Coronary artery (tissue), 2 donors: ENCODE measurements at regions not wholly inside any gene's neighbourhood (a gene's known extent, or its start where the extent isn't known, plus 50 kb on each side); places are given as distances from the start of the nearest gene placed in this dataset.

Source experiments
- DNase-seq: peaks from one replicate; pipeline ENCODE4 v3.0.0-alpha.2; 2017; ENCODE audit warnings: low spot score
- H3K27ac ChIP-seq, 2 donors: fragments of 200-600 bp; sonication (generic); one replicate each; pipeline ENCODE4 v1.5.1; 2016 to 2019
- H3K4me3 ChIP-seq: fragments of 200-600 bp; sonication (generic); 2 replicates; pipeline ENCODE4 v1.5.1; 2016; ENCODE audit warnings: mild to moderate bottlenecking, moderate library complexity
- TF ChIP-seq, protein P1 (sequence below): fragments of 200-600 bp; sonication (generic); IDR thresholded peaks from one replicate; pipeline ENCODE4 v1.5.1; 2019; ENCODE audit warnings: antibody characterized with exemption

DNA sequence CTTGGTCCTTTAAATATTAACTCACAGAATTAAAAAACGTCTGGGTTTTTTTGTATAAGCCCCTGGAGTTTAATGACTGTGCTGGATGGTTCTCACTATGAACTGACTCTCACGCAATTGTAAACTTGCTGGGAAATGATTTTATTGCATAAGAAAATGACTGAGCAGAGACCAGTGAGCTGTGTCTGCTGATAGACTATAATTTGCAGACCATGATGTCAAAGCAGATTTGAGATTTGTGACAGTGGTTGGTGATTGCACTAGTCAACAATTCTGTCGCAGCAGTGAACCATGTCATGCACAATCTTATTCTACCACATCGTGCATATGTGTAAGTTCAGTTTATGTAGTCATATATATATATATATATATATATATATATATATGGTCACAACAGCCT, 85.7 kb upstream of the C9orf72 start:
- Histone ChIP-seq H3K4me3 (no peak overlapping the region), H3K27ac (no peak overlapping the region)
- TF ChIP-seq, protein P1, sequence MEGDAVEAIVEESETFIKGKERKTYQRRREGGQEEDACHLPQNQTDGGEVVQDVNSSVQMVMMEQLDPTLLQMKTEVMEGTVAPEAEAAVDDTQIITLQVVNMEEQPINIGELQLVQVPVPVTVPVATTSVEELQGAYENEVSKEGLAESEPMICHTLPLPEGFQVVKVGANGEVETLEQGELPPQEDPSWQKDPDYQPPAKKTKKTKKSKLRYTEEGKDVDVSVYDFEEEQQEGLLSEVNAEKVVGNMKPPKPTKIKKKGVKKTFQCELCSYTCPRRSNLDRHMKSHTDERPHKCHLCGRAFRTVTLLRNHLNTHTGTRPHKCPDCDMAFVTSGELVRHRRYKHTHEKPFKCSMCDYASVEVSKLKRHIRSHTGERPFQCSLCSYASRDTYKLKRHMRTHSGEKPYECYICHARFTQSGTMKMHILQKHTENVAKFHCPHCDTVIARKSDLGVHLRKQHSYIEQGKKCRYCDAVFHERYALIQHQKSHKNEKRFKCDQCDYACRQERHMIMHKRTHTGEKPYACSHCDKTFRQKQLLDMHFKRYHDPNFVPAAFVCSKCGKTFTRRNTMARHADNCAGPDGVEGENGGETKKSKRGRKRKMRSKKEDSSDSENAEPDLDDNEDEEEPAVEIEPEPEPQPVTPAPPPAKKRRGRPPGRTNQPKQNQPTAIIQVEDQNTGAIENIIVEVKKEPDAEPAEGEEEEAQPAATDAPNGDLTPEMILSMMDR = no peak
- DNase-seq = no peak

DNA sequence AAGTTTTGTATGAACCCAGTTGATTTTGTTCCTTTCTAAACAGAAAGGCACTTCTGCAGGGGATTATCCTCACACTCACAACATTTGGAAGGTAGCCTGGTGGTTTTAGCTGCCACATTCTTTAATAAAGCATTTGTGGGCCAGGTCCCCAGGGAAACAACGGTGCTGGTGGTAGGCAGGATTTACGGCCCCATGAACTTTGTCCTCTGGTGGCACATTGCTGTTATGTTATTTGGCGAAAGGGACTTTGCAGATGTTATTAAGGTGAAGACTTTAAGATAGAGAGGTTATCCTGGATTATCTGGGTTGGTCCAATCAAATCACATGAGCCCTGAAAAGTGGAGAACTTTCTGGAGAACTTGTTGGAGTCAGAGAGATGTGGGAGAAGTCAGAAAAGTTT, 86.3 kb upstream of the C9orf72 start:
- no peak overlapping the region for H3K27ac ChIP-seq
- no peak for DNase-seq
- no peak overlapping the region for H3K4me3 ChIP-seq
- TF ChIP-seq, protein P1 = no peak

DNA sequence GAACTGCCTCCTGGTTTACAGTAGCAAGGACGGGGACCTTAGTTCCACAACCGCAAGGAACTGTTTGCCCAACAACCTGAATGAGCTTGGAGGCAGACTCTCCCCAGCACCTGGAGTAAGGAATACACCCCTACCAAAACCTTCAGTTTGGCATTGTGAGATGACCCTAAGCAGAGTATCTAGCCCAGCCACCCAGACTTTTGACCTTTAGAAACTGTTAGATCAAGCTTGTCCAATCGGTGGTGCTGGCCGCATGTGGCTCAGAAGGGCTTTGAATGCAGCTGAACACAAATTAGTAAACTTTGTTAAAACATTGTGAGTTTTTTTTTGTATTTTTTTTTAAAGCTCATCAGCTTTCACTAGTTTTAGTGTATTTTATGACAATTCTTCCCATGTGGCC, 86.9 kb upstream of the C9orf72 start:
- TF ChIP-seq, protein P1 = no peak
- Histone ChIP-seq H3K4me3 (no peak overlapping the region), H3K27ac (no peak overlapping the region)
- DNase-seq = no peak

DNA sequence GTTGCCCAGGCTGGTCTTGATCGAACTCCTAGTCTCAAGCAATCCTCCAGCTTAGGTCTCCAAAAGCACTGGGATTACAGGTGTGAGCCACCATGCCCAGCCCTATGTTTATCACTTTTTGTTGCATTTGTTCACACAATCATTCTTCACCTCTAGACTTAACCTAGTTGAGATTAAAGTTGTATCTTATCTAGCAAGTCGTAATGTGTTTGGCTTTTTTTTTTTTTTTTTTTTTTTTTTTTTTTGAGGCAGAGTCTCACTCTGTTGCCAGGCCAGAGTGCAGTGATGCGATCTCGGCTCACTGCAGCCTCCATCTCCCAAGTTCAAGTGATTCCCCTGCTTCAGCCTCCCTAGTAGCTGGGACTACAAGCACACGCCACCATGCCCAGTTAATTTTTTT, 90.2 kb upstream of the C9orf72 start:
- Histone ChIP-seq H3K27ac (no peak overlapping the region), H3K4me3 (no peak overlapping the region)
- DNase-seq = no peak
- TF ChIP-seq, protein P1 = no peak

DNA sequence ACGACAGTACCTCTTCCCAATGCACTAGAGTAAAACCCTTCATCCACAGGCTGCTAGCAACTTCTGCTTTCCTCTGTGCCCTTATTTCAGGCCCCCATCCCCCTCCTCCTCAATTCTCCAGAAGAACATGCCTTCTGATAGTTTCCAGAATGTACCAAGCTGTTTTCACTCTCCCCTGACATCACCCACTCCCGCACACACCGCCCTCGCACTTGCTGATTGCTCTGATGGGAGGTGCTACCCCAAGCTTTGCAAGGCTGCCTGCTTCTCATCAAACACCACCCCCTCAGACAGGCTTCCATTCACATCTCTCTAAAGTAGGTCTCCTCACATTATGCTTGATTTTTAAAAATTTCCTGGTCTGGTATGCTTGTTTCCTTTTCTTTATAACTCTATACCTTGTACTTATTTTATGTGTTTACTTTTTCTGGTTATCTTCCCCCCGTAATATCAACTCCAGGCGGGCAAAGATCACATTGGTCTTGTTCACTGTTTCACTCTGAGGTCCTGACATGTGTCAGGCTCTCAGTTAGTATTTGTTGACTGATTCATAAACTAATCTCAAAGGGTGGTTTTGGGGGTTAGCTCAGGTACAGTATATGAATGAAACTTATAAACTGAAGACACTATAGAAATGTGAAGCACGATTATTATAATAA, 91.0 kb upstream of the C9orf72 start:
- Histone ChIP-seq H3K4me3 (no peak overlapping the region), H3K27ac (no peak overlapping the region)
- TF ChIP-seq, protein P1 = no peak
- no peak for DNase-seq

DNA sequence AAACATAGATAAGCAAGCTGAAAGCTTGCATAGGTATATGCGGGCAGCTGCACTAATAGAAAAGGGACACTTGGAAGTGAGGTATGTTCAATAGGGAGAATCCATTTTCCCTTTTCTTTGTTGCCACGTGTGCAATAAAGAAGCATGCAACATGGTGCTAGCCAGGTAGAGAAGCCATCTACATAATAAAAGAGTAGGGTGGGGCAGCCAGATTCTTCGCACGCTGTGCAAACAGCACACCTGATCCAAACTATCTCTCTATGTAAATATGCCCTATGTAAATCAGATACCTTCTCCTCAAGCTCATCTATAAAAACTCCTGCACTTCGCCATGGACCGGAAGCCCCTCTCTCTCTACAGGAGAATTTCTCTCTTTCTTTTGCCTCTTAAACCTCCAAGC, 91.9 kb upstream of the C9orf72 start:
- TF ChIP-seq, protein P1 = no peak
- DNase-seq = no peak
- Histone ChIP-seq H3K4me3 (no peak overlapping the region), H3K27ac (no peak overlapping the region)

DNA sequence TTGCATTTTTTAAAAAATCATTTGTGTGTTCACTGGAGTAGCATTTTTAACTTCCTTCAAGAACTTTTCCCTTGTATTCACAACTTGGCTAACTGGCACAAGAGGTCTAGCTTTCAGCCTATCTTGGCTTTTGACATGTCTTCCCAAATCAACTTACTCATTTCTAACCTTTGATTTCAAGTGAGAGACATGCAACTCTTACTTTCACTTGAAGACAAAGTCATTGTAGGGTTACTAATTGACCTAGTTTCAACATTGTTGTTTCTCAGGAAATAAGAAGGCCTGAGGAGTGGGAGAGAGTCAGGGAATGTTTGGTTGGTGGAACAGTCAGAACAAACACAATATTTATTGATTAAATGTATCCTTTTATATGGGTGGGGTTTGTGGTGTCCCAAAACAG, 95.0 kb upstream of the C9orf72 start:
- TF ChIP-seq, protein P1 = no peak

More for the DNA sequence above, 95.0 kb upstream of the C9orf72 start:
- Histone ChIP-seq H3K27ac (no peak overlapping the region), H3K4me3 (no peak overlapping the region)
- DNase-seq = no peak
